ENCODE measurements at regions not wholly inside any gene's neighbourhood (a gene's known extent, or its start where the extent isn't known, plus 50 kb on each side); places are given as distances from the start of the nearest gene placed in this dataset.

GRCh38 chr21:39063517-39063916 lies 119.7 kb downstream of the PSMG1 start:
- H3K9ac ChIP-seq (ENCODE audit: low read length), result no peak overlapping the region
- no peaks in the 10 kb centered on the region for H3K9me3 ChIP-seq (ENCODE audit: control insufficient read depth, low read depth, low read length)
- no peak overlapping the region for H3K4me3 ChIP-seq (ENCODE audit: low read length)
- H3K4me1 ChIP-seq (ENCODE audit: control insufficient read depth, low read depth, low read length), result no peaks in the 10 kb centered on the region
- H3K36me3 ChIP-seq (ENCODE audit: control insufficient read depth, low read depth, low read length), result no peaks in the 10 kb centered on the region
- no peak overlapping the region for H3K27ac ChIP-seq (ENCODE audit: low read length)
- H3K27me3 ChIP-seq (ENCODE audit: control insufficient read depth, insufficient read depth, low read length), result no peaks in the 10 kb centered on the region

- Histone ChIP-seq H3K27ac (ENCODE audit: low read length) (no peak overlapping the region), H3K27me3 (ENCODE audit: control insufficient read depth, insufficient read depth, low read length) (no peaks in the 10 kb centered on the region), H3K4me1 (ENCODE audit: control insufficient read depth, low read depth, low read length) (no peaks in the 10 kb centered on the region), H3K4me3 (ENCODE audit: low read length) (no peak overlapping the region), H3K36me3 (ENCODE audit: control insufficient read depth, low read depth, low read length) (no peaks in the 10 kb centered on the region), H3K9me3 (ENCODE audit: control insufficient read depth, low read depth, low read length) (no peaks in the 10 kb centered on the region), H3K9ac (ENCODE audit: low read length) (no peak overlapping the region)
Measured at GRCh38 chr21:39062196-39062595, 121.1 kb downstream of the PSMG1 start.

GRCh38 chr21:39061766-39062165 lies 121.5 kb downstream of the PSMG1 start:
- Histone ChIP-seq H3K9ac (ENCODE audit: low read length) (no peak overlapping the region), H3K4me1 (ENCODE audit: control insufficient read depth, low read depth, low read length) (no peaks in the 10 kb centered on the region), H3K4me3 (ENCODE audit: low read length) (no peak overlapping the region), H3K27ac (ENCODE audit: low read length) (no peak overlapping the region), H3K9me3 (ENCODE audit: control insufficient read depth, low read depth, low read length) (no peaks in the 10 kb centered on the region), H3K36me3 (ENCODE audit: control insufficient read depth, low read depth, low read length) (no peaks in the 10 kb centered on the region), H3K27me3 (ENCODE audit: control insufficient read depth, insufficient read depth, low read length) (no peaks in the 10 kb centered on the region)

GRCh38 chr21:39060485-39061083 lies 122.7 kb downstream of the PSMG1 start:
- no peak overlapping the region for H3K27ac ChIP-seq (ENCODE audit: low read length)
- no peak overlapping the region for H3K4me3 ChIP-seq (ENCODE audit: low read length)
- no peaks in the 10 kb centered on the region for H3K36me3 ChIP-seq (ENCODE audit: control insufficient read depth, low read depth, low read length)
- H3K27me3 ChIP-seq (ENCODE audit: control insufficient read depth, insufficient read depth, low read length), result no peaks in the 10 kb centered on the region
- H3K9me3 ChIP-seq (ENCODE audit: control insufficient read depth, low read depth, low read length), result no peaks in the 10 kb centered on the region
- H3K4me1 ChIP-seq (ENCODE audit: control insufficient read depth, low read depth, low read length), result no peaks in the 10 kb centered on the region
- no peak overlapping the region for H3K9ac ChIP-seq (ENCODE audit: low read length)

- Histone ChIP-seq H3K4me3 (ENCODE audit: low read length) (no peak overlapping the region), H3K27ac (ENCODE audit: low read length) (no peak overlapping the region), H3K27me3 (ENCODE audit: control insufficient read depth, insufficient read depth, low read length) (no peaks in the 10 kb centered on the region)
Measured at GRCh38 chr21:39057121-39057520, 126.1 kb downstream of the PSMG1 start.

GRCh38 chr21:39056636-39057035 lies 126.6 kb downstream of the PSMG1 start:
- no peak overlapping the region for H3K27ac ChIP-seq (ENCODE audit: low read length)
- H3K36me3 ChIP-seq (ENCODE audit: control insufficient read depth, low read depth, low read length), result no peaks in the 10 kb centered on the region
- H3K9ac ChIP-seq (ENCODE audit: low read length), result no peak overlapping the region
- H3K4me3 ChIP-seq (ENCODE audit: low read length), result no peak overlapping the region
- H3K9me3 ChIP-seq (ENCODE audit: control insufficient read depth, low read depth, low read length), result no peaks in the 10 kb centered on the region
- H3K4me1 ChIP-seq (ENCODE audit: control insufficient read depth, low read depth, low read length), result no peaks in the 10 kb centered on the region
- H3K27me3 ChIP-seq (ENCODE audit: control insufficient read depth, insufficient read depth, low read length), result no peaks in the 10 kb centered on the region

More at GRCh38 chr21:39057121-39057520, 126.1 kb downstream of the PSMG1 start:
- Histone ChIP-seq H3K4me1 (ENCODE audit: control insufficient read depth, low read depth, low read length) (no peaks in the 10 kb centered on the region), H3K9ac (ENCODE audit: low read length) (no peak overlapping the region), H3K36me3 (ENCODE audit: control insufficient read depth, low read depth, low read length) (no peaks in the 10 kb centered on the region), H3K9me3 (ENCODE audit: control insufficient read depth, low read depth, low read length) (no peaks in the 10 kb centered on the region)

GRCh38 chr21:39055167-39055767 lies 128.0 kb downstream of the PSMG1 start:
- no peak overlapping the region for H3K4me3 ChIP-seq (ENCODE audit: low read length)
- H3K9me3 ChIP-seq (ENCODE audit: control insufficient read depth, low read depth, low read length), result no peaks in the 10 kb centered on the region
- no peaks in the 10 kb centered on the region for H3K27me3 ChIP-seq (ENCODE audit: control insufficient read depth, insufficient read depth, low read length)
- H3K27ac ChIP-seq (ENCODE audit: low read length), result no peak overlapping the region
- no peaks in the 10 kb centered on the region for H3K4me1 ChIP-seq (ENCODE audit: control insufficient read depth, low read depth, low read length)
- H3K36me3 ChIP-seq (ENCODE audit: control insufficient read depth, low read depth, low read length), result no peaks in the 10 kb centered on the region
- H3K9ac ChIP-seq (ENCODE audit: low read length), result no peak overlapping the region

- no peak overlapping the region for H3K9ac ChIP-seq (ENCODE audit: low read length)
- no peaks in the 10 kb centered on the region for H3K36me3 ChIP-seq (ENCODE audit: control insufficient read depth, low read depth, low read length)
- no peaks in the 10 kb centered on the region for H3K4me1 ChIP-seq (ENCODE audit: control insufficient read depth, low read depth, low read length)
- no peaks in the 10 kb centered on the region for H3K9me3 ChIP-seq (ENCODE audit: control insufficient read depth, low read depth, low read length)
- no peak overlapping the region for H3K4me3 ChIP-seq (ENCODE audit: low read length)
- no peaks in the 10 kb centered on the region for H3K27me3 ChIP-seq (ENCODE audit: control insufficient read depth, insufficient read depth, low read length)
- no peak overlapping the region for H3K27ac ChIP-seq (ENCODE audit: low read length)
Measured at GRCh38 chr21:39054066-39054465, 129.2 kb downstream of the PSMG1 start.

- no peaks in the 10 kb centered on the region for H3K36me3 ChIP-seq (ENCODE audit: control insufficient read depth, low read depth, low read length)
- H3K9me3 ChIP-seq (ENCODE audit: control insufficient read depth, low read depth, low read length), result no peaks in the 10 kb centered on the region
- H3K4me1 ChIP-seq (ENCODE audit: control insufficient read depth, low read depth, low read length), result peaks cover 3% of the 10 kb centered on the region
- H3K9ac ChIP-seq (ENCODE audit: low read length), result no peak overlapping the region
- H3K27me3 ChIP-seq (ENCODE audit: control insufficient read depth, insufficient read depth, low read length), result no peaks in the 10 kb centered on the region
- no peak overlapping the region for H3K27ac ChIP-seq (ENCODE audit: low read length)
- no peak overlapping the region for H3K4me3 ChIP-seq (ENCODE audit: low read length)
Measured at GRCh38 chr21:39053126-39053525, 130.1 kb downstream of the PSMG1 start.

GRCh38 chr21:39052718-39053117 lies 130.5 kb downstream of the PSMG1 start:
- H3K36me3 ChIP-seq (ENCODE audit: control insufficient read depth, low read depth, low read length), result no peaks in the 10 kb centered on the region
- H3K4me3 ChIP-seq (ENCODE audit: low read length), result no peak overlapping the region
- no peaks in the 10 kb centered on the region for H3K9me3 ChIP-seq (ENCODE audit: control insufficient read depth, low read depth, low read length)
- H3K27me3 ChIP-seq (ENCODE audit: control insufficient read depth, insufficient read depth, low read length), result no peaks in the 10 kb centered on the region
- H3K9ac ChIP-seq (ENCODE audit: low read length), result no peak overlapping the region
- no peak overlapping the region for H3K27ac ChIP-seq (ENCODE audit: low read length)
- H3K4me1 ChIP-seq (ENCODE audit: control insufficient read depth, low read depth, low read length), result peaks cover 7% of the 10 kb centered on the region

GRCh38 chr21:39051588-39051949 lies 131.7 kb downstream of the PSMG1 start:
- H3K4me1 ChIP-seq (ENCODE audit: control insufficient read depth, low read depth, low read length), result peaks cover 8% of the 10 kb centered on the region
- no peak overlapping the region for H3K4me3 ChIP-seq (ENCODE audit: low read length)
- no peaks in the 10 kb centered on the region for H3K9me3 ChIP-seq (ENCODE audit: control insufficient read depth, low read depth, low read length)
- no peaks in the 10 kb centered on the region for H3K36me3 ChIP-seq (ENCODE audit: control insufficient read depth, low read depth, low read length)
- no peaks in the 10 kb centered on the region for H3K27me3 ChIP-seq (ENCODE audit: control insufficient read depth, insufficient read depth, low read length)
- H3K27ac ChIP-seq (ENCODE audit: low read length), result no peak overlapping the region
- no peak overlapping the region for H3K9ac ChIP-seq (ENCODE audit: low read length)

GRCh38 chr21:39050841-39051587 lies 132.2 kb downstream of the PSMG1 start:
- no peaks in the 10 kb centered on the region for H3K9me3 ChIP-seq (ENCODE audit: control insufficient read depth, low read depth, low read length)
- H3K27me3 ChIP-seq (ENCODE audit: control insufficient read depth, insufficient read depth, low read length), result no peaks in the 10 kb centered on the region
- no peak overlapping the region for H3K9ac ChIP-seq (ENCODE audit: low read length)
- no peak overlapping the region for H3K27ac ChIP-seq (ENCODE audit: low read length)
- H3K36me3 ChIP-seq (ENCODE audit: control insufficient read depth, low read depth, low read length), result no peaks in the 10 kb centered on the region
- no peak overlapping the region for H3K4me3 ChIP-seq (ENCODE audit: low read length)
- H3K4me1 ChIP-seq (ENCODE audit: control insufficient read depth, low read depth, low read length), result peaks cover 8% of the 10 kb centered on the region
